Caki2 (cell line): ENCODE measurements at regions not wholly inside any gene's neighbourhood (a gene's known extent, or its start where the extent isn't known, plus 50 kb on each side); places are given as distances from the start of the nearest gene placed in this dataset.

ENCODE experiments used
- DNase-seq: peaks from one replicate; pipeline ENCODE4 v3.0.0-alpha.2; 2015; ENCODE audit warnings: low read depth
- in situ Hi-C: cut with HindIII; loops from 2 replicates; pipeline ENCODE4 v1.10.0; 2016; ENCODE audit warnings: low sequenced_read_pairs, low pct_unique_long_range_greater_than_20kb, mixed read lengths

- DNase-seq = no peak
- in situ Hi-C loops = no loop called here
Measured at GRCh38 chr4:184937745-184938144, 80.5 kb upstream of the HELT start.

DNA sequence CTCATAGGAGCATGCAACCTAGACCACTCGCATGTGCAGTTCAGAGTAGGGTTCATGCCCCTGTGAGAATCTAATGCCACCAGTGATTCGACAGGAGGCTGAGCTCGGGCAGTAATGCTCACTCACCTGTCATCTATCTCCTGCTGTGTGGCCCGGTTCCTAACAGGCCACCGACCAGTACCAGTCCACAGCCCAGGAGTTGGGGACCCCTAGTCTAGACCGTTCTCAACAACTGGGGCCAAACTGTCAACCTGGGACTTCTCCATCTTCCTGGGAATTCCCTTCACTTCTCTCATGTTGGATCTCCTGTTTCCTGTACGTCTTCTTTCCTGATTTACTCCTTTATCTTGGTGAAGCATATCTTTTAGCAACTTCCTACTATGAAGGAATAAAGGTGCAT lies 79.4 kb upstream of the HELT start:
- in situ Hi-C loops = no loop called here

GRCh38 chr4:184939978-184940377 lies 78.3 kb upstream of the HELT start:
- DNase-seq = no peak
- in situ Hi-C loops = no loop called here

More for the DNA sequence above, 79.4 kb upstream of the HELT start:
- DNase-seq = no peak

DNA sequence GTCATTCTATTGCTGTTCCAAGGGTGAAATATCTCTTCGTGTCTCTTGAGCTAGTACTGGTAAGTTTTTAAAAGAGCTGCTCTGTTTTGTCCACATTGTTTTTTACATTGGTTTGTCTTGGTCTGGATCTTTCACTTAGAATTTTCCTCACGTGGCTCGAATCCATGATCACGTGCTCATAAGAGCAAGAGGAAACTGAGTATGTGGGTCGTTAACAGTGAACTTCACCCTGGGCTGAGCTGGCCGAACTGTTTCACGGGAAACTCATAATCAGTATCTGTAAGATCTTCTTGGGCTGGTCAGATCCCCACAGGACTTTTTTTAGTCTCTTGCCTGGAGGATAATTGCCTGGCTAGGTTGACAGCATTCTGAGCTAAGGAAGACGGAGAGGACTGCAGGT lies 77.8 kb upstream of the HELT start:
- DNase-seq = no peak
- in situ Hi-C loops = no loop called here

DNA sequence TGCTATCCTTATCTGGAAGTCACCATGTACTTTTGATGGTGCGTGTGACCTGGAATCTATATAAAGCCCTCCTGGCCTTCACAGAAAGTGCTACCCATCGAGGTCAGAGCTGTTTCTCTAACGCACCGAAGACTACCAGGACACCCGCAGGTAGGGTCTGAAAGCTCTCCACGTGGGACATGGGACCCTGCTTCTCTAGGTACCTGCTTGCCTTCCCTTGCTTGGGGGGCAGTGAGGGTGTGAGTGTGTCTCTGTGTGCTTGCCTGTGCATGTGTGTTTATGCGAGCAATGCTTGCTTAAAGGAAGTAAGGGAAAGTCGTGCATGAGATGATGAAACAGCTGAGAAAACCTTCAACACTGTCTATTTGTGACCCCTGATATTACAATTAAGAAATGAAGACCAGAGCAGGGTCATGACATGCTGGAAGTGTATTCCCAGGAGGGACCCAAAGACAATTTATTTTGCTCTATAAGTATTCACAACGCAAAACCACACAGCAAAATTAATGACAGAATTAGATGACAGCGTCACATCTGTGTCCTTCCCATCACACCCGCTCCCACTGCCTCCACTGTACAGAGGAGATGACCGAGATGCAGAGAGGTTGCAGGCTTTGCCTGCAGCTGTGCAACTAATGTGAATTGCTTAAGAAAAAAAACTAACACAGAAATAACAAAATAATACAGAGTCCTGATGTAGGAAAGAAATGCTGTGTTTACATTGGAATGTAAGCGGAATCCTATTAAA lies 76.4 kb upstream of the HELT start:
- in situ Hi-C loops = no loop called here
- DNase-seq = no peak

- DNase-seq = no peak
- in situ Hi-C loops = no loop called here
Measured at GRCh38 chr4:184942444-184943425, 75.6 kb upstream of the HELT start.

DNA sequence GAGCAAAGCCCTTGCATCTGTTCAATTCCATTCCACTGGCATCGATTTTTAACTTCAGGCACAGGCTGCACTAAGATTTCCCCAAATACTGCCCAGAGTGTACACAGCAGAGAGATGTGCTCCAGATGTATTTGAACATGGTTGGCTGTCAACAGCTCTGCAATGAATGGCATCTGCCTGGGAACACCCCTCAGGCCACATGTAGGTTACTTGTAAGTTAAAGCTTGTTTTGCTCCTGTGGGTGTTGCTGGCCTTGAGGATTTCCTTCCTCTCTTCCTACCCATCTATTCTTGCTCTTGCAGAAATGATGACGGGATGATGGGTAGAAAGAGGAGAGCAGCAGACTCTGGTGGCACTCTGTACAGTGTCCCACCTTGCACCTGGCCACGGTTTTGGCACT lies 69.3 kb upstream of the HELT start:
- in situ Hi-C loops = no loop called here
- DNase-seq = no peak

DNA sequence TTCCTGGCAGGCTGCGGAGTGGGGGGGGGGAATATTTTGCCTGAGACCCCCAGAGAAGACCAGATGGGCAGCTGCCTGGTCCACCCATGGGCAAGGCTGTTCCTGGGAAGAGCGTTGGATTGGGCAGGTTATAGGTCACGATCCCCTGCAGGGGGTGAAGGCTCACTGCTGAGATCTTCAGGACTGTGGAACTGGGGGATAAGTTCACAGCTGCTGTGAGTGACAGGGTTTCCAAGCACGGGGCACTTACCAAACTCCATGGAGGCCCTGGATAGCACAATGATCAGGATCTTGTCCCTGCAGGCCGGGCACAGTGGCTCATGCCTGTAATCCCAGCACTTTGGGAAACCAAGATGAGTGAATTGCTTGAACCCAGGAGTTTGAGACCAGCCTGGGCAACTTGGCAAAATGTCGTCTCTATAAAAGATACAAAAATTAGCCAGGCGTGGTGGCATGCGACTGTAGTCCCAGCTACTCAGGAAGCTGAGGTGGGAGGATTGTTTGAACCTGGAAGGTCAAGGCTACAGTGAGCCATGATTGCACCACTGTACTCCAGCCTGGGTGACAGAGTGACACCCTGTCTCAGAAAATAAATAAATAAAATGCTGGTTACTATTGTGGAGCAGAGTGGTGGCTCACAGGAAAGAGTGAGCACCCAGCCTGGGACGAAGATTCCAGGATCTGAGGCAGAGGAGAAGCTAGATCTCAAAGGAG lies 68.0 kb upstream of the HELT start:
- in situ Hi-C loops = no loop called here
- DNase-seq = no peak

- DNase-seq = no peak
- in situ Hi-C loops = no loop called here
Measured at GRCh38 chr4:184950926-184951325, 67.4 kb upstream of the HELT start.

GRCh38 chr4:184951668-184952160 lies 66.6 kb upstream of the HELT start:
- in situ Hi-C loops = no loop called here
- no peak for DNase-seq

DNA sequence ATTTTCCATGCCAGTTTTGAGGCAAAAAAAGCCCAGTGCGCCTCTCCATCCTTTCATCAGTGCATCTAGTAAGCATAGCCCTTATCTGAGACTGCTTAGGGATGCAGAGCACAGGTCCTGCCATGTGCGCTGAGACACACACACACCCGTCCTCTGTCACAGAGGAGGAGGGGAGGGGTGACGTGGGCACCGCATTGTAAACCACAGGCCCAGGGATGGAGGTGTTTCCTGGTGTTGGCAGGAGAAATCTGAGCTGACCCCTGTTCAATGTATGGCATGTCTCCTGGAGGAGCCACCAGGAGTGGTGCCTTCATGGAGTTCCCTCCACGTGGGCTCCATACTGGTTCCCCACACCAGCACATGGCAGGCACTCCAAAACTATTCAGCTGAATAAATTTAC lies 65.8 kb upstream of the HELT start:
- DNase-seq = no peak
- in situ Hi-C loops = no loop called here

DNA sequence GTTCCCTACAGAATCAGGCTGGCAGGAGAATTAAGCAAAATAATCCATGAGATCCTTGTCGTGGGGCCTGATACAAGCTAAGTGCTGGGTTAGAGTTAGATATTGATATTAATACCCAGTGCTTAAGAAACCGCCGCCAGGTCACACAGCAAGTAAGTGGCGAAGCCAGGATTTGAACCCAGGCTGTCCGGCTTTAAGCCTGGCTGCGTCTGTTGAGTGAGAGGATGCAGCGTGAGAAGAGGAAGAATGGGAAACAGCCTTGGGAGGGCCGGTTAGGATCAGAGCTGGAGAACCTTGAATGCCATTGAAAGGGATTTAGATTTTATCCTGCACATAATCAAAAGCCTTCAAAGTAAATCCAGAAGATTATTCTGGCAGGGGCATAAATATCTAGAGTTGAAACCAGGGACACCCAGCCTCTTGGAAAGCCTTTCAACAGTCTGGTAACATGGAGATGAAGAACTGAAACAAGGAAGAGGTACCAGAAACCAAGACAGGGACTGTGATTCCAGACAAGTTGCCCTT lies 64.8 kb upstream of the HELT start:
- in situ Hi-C loops = no loop called here
- DNase-seq = no peak

- in situ Hi-C loops = no loop called here
- DNase-seq = no peak
Measured at GRCh38 chr4:184953971-184954370, 64.3 kb upstream of the HELT start.

GRCh38 chr4:184954482-184954881 lies 63.8 kb upstream of the HELT start:
- in situ Hi-C loops = no loop called here
- DNase-seq = no peak

GRCh38 chr4:184955116-184955515 lies 63.2 kb upstream of the HELT start:
- in situ Hi-C loops = no loop called here
- DNase-seq = no peak

- in situ Hi-C loops = no loop called here
Measured at GRCh38 chr4:184955636-184956035, 62.7 kb upstream of the HELT start.

GRCh38 chr4:184957446-184958115 lies 60.7 kb upstream of the HELT start:
- no peak for DNase-seq
- in situ Hi-C loops = no loop called here

More at GRCh38 chr4:184955636-184956035, 62.7 kb upstream of the HELT start:
- no peak for DNase-seq
